ENCODE measurements at regions not wholly inside any gene's neighbourhood (a gene's known extent, or its start where the extent isn't known, plus 50 kb on each side); places are given as distances from the start of the nearest gene placed in this dataset.

DNA sequence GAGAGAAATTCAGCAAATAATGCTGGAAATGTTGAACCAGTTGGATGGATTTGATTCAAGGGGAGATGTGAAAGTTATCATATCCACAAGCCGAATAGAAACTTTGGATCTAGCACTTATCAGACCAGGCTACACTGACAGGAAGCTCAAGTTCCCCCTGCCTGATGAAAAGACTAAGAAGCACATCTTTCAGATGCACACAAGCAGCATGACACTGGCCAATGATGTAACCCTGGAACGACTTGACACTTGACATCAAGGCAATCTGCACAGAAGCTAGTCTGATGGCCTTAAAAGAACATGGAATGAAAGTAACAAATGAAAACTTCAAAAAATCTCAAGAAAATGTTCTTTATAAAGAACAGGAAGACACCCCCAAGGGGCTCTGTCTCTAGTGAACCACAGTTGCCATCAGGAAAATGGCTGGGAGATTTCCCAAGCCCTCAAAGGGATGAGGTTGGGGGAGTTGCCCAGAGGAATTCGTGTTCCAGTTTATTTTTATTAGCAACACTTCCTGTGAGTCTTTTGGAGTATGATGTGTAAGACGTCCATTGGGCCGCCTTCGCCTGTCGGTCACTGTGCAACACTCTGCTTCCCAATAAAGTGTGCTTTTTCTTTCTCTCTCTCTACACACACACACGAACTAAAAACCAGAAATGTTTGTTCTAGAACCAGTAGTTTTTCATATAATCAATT is 200.0 kb downstream of the HIBADH start:
- TF ChIP-seq, protein P1, sequence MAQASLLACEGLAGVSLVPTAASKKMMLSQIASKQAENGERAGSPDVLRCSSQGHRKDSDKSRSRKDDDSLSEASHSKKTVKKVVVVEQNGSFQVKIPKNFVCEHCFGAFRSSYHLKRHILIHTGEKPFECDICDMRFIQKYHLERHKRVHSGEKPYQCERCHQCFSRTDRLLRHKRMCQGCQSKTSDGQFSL (CRISPR knock-in tag; IDR thresholded peaks at IDR 0.05) = no peak
- TF ChIP-seq ZNF660 (CRISPR knock-in tag; IDR thresholded peaks at IDR 0.05; ENCODE audit: borderline replicate concordance, low read depth) = no peak
- TF ChIP-seq FOSL1 (CRISPR knock-in tag; IDR thresholded peaks at IDR 0.05; ENCODE audit: borderline replicate concordance) = no peak
- TF ChIP-seq SETDB1 (CRISPR knock-in tag; IDR thresholded peaks at IDR 0.05; ENCODE audit: borderline replicate concordance) = no peak
- no peak for TF ChIP-seq WIZ (CRISPR knock-in tag; IDR thresholded peaks at IDR 0.05)
- no peak for TF ChIP-seq KAT8 (CRISPR knock-in tag; IDR thresholded peaks at IDR 0.05)
- no peak for TF ChIP-seq SRSF1 (optimal IDR thresholded peaks at IDR 0.05; ENCODE audit: low read depth, low read length)
- TF ChIP-seq, protein P2, sequence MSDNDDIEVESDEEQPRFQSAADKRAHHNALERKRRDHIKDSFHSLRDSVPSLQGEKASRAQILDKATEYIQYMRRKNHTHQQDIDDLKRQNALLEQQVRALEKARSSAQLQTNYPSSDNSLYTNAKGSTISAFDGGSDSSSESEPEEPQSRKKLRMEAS (IDR thresholded peaks at IDR 0.05) = no peak
- no peak for TF ChIP-seq ESRRA (CRISPR knock-in tag; IDR thresholded peaks at IDR 0.05; ENCODE audit: low read depth)
